NCI-H2196 (cell line): ENCODE measurements at regions not wholly inside any gene's neighbourhood (a gene's known extent, or its start where the extent isn't known, plus 50 kb on each side); places are given as distances from the start of the nearest gene placed in this dataset.

Experiments
- DNase-seq: peaks from one replicate; lab custom pipeline; 2025; ENCODE audit not compliant: unreplicated experiment; lab: John Stamatoyannopoulos, UW

GRCh38 chr3:99016452-99016851 is 115.0 kb upstream of the DCBLD2 start:
- no peak for DNase-seq

- no peak for DNase-seq
These were observed 112.4 kb upstream of the DCBLD2 start for GRCh38 chr3:99013777-99014315.

GRCh38 chr3:99013077-99013476 is 111.6 kb upstream of the DCBLD2 start:
- DNase-seq, result no peak

GRCh38 chr3:99012051-99012450 is 110.6 kb upstream of the DCBLD2 start:
- DNase-seq, result no peak

- DNase-seq, result no peak
These were observed 108.4 kb upstream of the DCBLD2 start for GRCh38 chr3:99009851-99010250.

- DNase-seq, result no peak
These were observed 105.2 kb upstream of the DCBLD2 start for GRCh38 chr3:99006686-99007085.

- DNase-seq, result no peak
These were observed 98.2 kb upstream of the DCBLD2 start for GRCh38 chr3:98999675-99000074.

GRCh38 chr3:98994128-98994762 is 92.8 kb upstream of the DCBLD2 start:
- DNase-seq, result peak; percentile 36

- DNase-seq, result no peak
These were observed 89.9 kb upstream of the DCBLD2 start for GRCh38 chr3:98991393-98991792.

- no peak for DNase-seq
These were observed 89.2 kb upstream of the DCBLD2 start for GRCh38 chr3:98990657-98991056.

- no peak for DNase-seq
These were observed 84.6 kb upstream of the DCBLD2 start for GRCh38 chr3:98986073-98986472.

- DNase-seq, result no peak
These were observed 83.9 kb upstream of the DCBLD2 start for GRCh38 chr3:98985431-98985830.

GRCh38 chr3:98984024-98984423 is 82.5 kb upstream of the DCBLD2 start:
- no peak for DNase-seq

- DNase-seq, result no peak
These were observed 80.9 kb upstream of the DCBLD2 start for GRCh38 chr3:98982351-98982750.

- no peak for DNase-seq
These were observed 79.6 kb upstream of the DCBLD2 start for GRCh38 chr3:98980915-98981596.

GRCh38 chr3:98979296-98979695 is 77.8 kb upstream of the DCBLD2 start:
- no peak for DNase-seq

GRCh38 chr3:98978068-98978811 is 76.7 kb upstream of the DCBLD2 start:
- DNase-seq, result no peak

- no peak for DNase-seq
These were observed 76.0 kb upstream of the DCBLD2 start for GRCh38 chr3:98977520-98977919.

GRCh38 chr3:98974442-98974841 is 72.9 kb upstream of the DCBLD2 start:
- DNase-seq, result no peak

- no peak for DNase-seq
These were observed 71.2 kb upstream of the DCBLD2 start for GRCh38 chr3:98972720-98973119.

- no peak for DNase-seq
These were observed 70.7 kb upstream of the DCBLD2 start for GRCh38 chr3:98972155-98972554.

- DNase-seq, result no peak
These were observed 69.7 kb upstream of the DCBLD2 start for GRCh38 chr3:98971169-98971681.
